Breast epithelium (tissue), 4 donors: ENCODE measurements at regions not wholly inside any gene's neighbourhood (a gene's known extent, or its start where the extent isn't known, plus 50 kb on each side); places are given as distances from the start of the nearest gene placed in this dataset.

Source experiments
- DNase-seq, 2 donors: peaks; one replicate each; pipeline ENCODE4 v3.0.0-alpha.2; 2019; ENCODE audit warnings: low spot score in 2 of 2
- H3K27ac ChIP-seq, 2 donors: fragments of 200-600 bp; sonication (generic) in 1 of 2; one replicate each; pipeline ENCODE4 v1.5.1; 2016 to 2019; ENCODE audit warnings: mild to moderate bottlenecking in 1 of 2
- H3K27me3 ChIP-seq, 2 donors: fragments of 200-600 bp; sonication (generic) in 1 of 2; one replicate each; pipeline versions ENCODE4 v1.5.1 to v1.6.0; 2017 to 2019; ENCODE audit warnings: control low read depth in 1 of 2, mild to moderate bottlenecking in 1 of 2
- H3K36me3 ChIP-seq: fragments of 200-600 bp; one replicate; pipeline ENCODE4 v1.5.1; 2019
- H3K4me1 ChIP-seq, 2 donors: fragments of 200-600 bp; sonication (generic); one replicate each; pipeline ENCODE4 v1.5.1; 2016 to 2019; ENCODE audit warnings: control low read depth in 1 of 2
- H3K4me3 ChIP-seq, 3 donors: fragments of 200-600 bp; sonication (generic); 1 replicate in 2 of 3; 2 replicates in 1 of 3; pipeline ENCODE4 v1.5.1; 2016 to 2019; ENCODE audit warnings: mild to moderate bottlenecking in 3 of 3, moderate library complexity in 2 of 3
- H3K9me3 ChIP-seq, 2 donors: fragments of 200-600 bp; sonication (generic) in 1 of 2; one replicate each; pipeline ENCODE4 v1.5.1; 2016 to 2019; ENCODE audit warnings: control low read depth in 1 of 2
- POLR2A ChIP-seq: fragments of 450-650 bp; IDR thresholded peaks from one replicate; pipeline ENCODE4 v1.6.1; 2016; ENCODE audit warnings: antibody characterized with exemption, mild to moderate bottlenecking, moderate library complexity
- POLR2AphosphoS5 ChIP-seq, 3 donors: sonication (generic); formaldehyde crosslinking; IDR thresholded peaks; one replicate each; pipeline ENCODE4 v1.6.1; 2017; ENCODE audit warnings: antibody characterized with exemption in 3 of 3
- intact Hi-C: fragments of 100-400 bp; cut with DNase I; formaldehyde crosslinking; loops from one replicate; pipeline ENCODE4 v1.15.1; 2023; ENCODE audit warnings: low total_unique reads
- TF ChIP-seq, protein P1 (sequence below), 3 donors: fragments of 450-650 bp; IDR thresholded peaks; one replicate each; pipeline ENCODE4 v1.5.1; 2016 to 2017; ENCODE audit warnings: antibody characterized with exemption in 3 of 3, mild to moderate bottlenecking in 3 of 3, moderate library complexity in 3 of 3

DNA sequence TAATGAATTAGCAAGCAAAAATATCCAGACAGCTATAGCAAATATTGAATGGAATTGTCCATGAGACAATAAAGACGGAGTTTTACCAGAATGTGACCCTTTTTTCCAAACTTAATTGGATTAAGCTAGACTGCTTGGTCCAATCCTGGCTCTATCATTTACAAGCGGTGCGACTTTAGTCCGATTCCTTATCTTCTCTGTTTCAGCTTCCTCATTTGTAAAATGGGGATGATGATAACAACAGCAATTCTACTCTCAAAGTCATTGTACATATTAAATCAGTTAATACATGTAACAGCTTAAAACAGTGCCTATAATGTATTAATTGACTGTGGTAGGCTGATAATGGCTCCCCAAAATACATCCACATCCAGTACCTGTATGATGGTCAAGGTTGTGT, 62.1 kb upstream of the CRBN start:
- intact Hi-C loops = no loop called here
- no peak overlapping the region for H3K4me3 ChIP-seq
- H3K9me3 ChIP-seq = no peaks in the 10 kb centered on the region
- no peaks in the 10 kb centered on the region for H3K4me1 ChIP-seq
- no peak for DNase-seq
- TF ChIP-seq POLR2AphosphoS5 (IDR thresholded peaks at IDR 0.05) (no peak), POLR2A (no peak)
- TF ChIP-seq, protein P1, sequence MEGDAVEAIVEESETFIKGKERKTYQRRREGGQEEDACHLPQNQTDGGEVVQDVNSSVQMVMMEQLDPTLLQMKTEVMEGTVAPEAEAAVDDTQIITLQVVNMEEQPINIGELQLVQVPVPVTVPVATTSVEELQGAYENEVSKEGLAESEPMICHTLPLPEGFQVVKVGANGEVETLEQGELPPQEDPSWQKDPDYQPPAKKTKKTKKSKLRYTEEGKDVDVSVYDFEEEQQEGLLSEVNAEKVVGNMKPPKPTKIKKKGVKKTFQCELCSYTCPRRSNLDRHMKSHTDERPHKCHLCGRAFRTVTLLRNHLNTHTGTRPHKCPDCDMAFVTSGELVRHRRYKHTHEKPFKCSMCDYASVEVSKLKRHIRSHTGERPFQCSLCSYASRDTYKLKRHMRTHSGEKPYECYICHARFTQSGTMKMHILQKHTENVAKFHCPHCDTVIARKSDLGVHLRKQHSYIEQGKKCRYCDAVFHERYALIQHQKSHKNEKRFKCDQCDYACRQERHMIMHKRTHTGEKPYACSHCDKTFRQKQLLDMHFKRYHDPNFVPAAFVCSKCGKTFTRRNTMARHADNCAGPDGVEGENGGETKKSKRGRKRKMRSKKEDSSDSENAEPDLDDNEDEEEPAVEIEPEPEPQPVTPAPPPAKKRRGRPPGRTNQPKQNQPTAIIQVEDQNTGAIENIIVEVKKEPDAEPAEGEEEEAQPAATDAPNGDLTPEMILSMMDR (IDR thresholded peaks at IDR 0.05) = no peak
- H3K27ac ChIP-seq = no peak overlapping the region
- H3K36me3 ChIP-seq = no peaks in the 10 kb centered on the region
- no peaks in the 10 kb centered on the region for H3K27me3 ChIP-seq

DNA sequence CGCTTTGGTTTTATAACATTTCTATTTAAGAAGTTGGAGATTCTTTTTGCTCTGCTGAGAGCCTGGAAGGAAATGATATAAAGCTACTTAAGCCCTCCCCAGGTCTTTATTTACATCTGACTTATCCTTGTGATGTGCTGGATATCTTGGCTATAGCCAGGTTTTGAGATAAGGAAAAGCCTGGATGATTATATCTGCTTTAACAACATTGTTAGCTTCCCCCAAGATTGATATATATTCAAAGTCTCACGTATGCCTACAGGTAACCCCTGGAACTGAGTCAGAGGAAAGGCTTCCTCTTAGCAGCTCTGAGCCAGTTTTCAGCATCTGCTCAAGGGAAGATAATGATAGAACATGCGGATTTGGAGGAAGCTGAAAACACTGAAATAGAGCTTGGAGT, 61.5 kb upstream of the CRBN start:
- intact Hi-C loops = no loop called here
- no peaks in the 10 kb centered on the region for H3K27me3 ChIP-seq
- no peak overlapping the region for H3K27ac ChIP-seq
- DNase-seq = no peak
- H3K4me3 ChIP-seq = no peak overlapping the region
- H3K9me3 ChIP-seq = no peaks in the 10 kb centered on the region
- TF ChIP-seq POLR2AphosphoS5 (IDR thresholded peaks at IDR 0.05) (no peak), POLR2A (no peak)
- TF ChIP-seq, protein P1 (IDR thresholded peaks at IDR 0.05) = no peak
- no peaks in the 10 kb centered on the region for H3K36me3 ChIP-seq
- H3K4me1 ChIP-seq = no peaks in the 10 kb centered on the region

DNA sequence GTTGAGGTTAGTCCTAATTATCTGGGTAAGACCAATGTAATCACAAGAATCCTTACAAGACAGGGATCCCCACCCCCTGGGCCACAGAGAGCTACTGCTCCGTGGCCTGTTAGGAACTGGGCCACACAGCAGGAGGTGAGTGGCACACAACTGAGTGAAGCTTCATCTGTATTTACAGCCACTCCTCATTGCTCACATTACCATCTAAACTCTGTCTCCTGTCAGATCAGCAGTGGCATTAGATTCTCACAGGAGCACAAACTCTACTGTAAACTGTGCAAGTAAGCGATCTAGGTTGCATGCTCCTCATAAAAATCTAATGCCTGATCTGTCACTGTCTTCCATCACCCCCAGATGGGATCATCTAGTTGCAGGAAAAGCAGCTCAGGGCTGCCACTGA, 58.5 kb upstream of the CRBN start:
- Histone ChIP-seq H3K27ac (no peak overlapping the region), H3K4me3 (no peak overlapping the region), H3K36me3 (no peaks in the 10 kb centered on the region), H3K4me1 (no peaks in the 10 kb centered on the region), H3K27me3 (no peaks in the 10 kb centered on the region), H3K9me3 (no peaks in the 10 kb centered on the region)
- no peak for DNase-seq
- TF ChIP-seq POLR2A = no peak
- no peak for TF ChIP-seq POLR2AphosphoS5 (IDR thresholded peaks at IDR 0.05)
- TF ChIP-seq, protein P1 (IDR thresholded peaks at IDR 0.05) = no peak
- intact Hi-C loops = no loop called here

DNA sequence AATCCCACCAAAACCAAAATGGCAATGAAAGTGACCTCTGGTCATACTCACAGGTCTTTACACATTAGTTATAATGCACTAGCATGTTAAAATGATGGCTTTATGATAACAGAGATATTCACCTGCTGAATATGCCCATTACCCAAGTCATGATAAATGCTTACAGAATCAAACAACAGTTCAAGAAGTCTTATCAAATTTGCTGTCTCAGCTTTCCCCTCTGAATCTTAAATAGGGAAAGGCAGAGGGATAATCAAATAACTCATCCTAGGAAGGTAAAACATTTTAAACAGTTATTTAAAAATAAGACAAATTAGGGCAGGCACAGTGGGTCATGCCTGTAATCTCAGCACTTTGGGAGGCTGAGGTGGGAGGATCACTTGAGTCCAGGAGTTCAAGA, 52.8 kb upstream of the CRBN start:
- TF ChIP-seq POLR2A (no peak), POLR2AphosphoS5 (IDR thresholded peaks at IDR 0.05) (no peak)
- TF ChIP-seq, protein P1 (IDR thresholded peaks at IDR 0.05) = no peak
- Histone ChIP-seq H3K9me3 (no peaks in the 10 kb centered on the region), H3K27ac (no peak overlapping the region), H3K27me3 (no peaks in the 10 kb centered on the region), H3K4me1 (no peaks in the 10 kb centered on the region), H3K4me3 (no peak overlapping the region), H3K36me3 (no peaks in the 10 kb centered on the region)
- intact Hi-C loops = no loop called here
- DNase-seq = no peak
